Gastroesophageal sphincter (tissue), 4 donors: ENCODE measurements at regions not wholly inside any gene's neighbourhood (a gene's known extent, or its start where the extent isn't known, plus 50 kb on each side); places are given as distances from the start of the nearest gene placed in this dataset.

Source experiments
- ATAC-seq: fragments of 150-250 bp; one replicate; pipeline ENCODE4 v1.9.1; 2016; ENCODE audit warnings: mild to moderate bottlenecking, moderate library complexity
- H3K27ac ChIP-seq, 4 donors: fragments of 200-600 bp; sonication (generic) in 3 of 4; 1 replicate in 3 of 4; 2 replicates in 1 of 4; pipeline ENCODE4 v1.5.1; 2016 to 2019
- H3K27me3 ChIP-seq: fragments of 200-600 bp; sonication (generic); one replicate; pipeline ENCODE4 v1.5.1; 2019
- H3K36me3 ChIP-seq, 2 donors: fragments of 200-600 bp; sonication (generic); one replicate each; pipeline ENCODE4 v1.5.1; 2019; ENCODE audit warnings: control low read depth in 1 of 2
- H3K4me1 ChIP-seq, 3 donors: fragments of 200-600 bp; sonication (generic); 1 replicate in 2 of 3; 2 replicates in 1 of 3; pipeline ENCODE4 v1.5.1; 2016 to 2019; ENCODE audit warnings: control low read depth in 2 of 3
- H3K4me3 ChIP-seq, 2 donors: fragments of 200-600 bp; sonication (generic); one replicate each; pipeline ENCODE4 v1.5.1; 2019; ENCODE audit warnings: mild to moderate bottlenecking in 1 of 2, moderate library complexity in 1 of 2
- H3K9me3 ChIP-seq, 3 donors: fragments of 200-600 bp; sonication (generic); one replicate each; pipeline ENCODE4 v1.5.1; 2017 to 2019; ENCODE audit warnings: control low read depth in 2 of 3
- CTCF ChIP-seq, 4 experiments: fragments of 200-600 bp in 2 of 4; fragments of 450-650 bp in 2 of 4; sonication (generic) in 1 of 4; IDR thresholded peaks; one replicate each; pipeline ENCODE4 v1.5.1; 2017 to 2019; ENCODE audit warnings: antibody characterized with exemption in 4 of 4, mild to moderate bottlenecking in 2 of 4, moderate library complexity in 2 of 4
- EP300 ChIP-seq: sonication (generic); formaldehyde crosslinking; IDR thresholded peaks from one replicate; pipeline ENCODE4 v1.6.1; 2017; ENCODE audit warnings: antibody characterized with exemption, mild to moderate bottlenecking
- POLR2A ChIP-seq, 2 donors: fragments of 450-650 bp; IDR thresholded peaks; one replicate each; pipeline ENCODE4 v1.6.1; 2017; ENCODE audit warnings: antibody characterized with exemption in 2 of 2, mild to moderate bottlenecking in 2 of 2, moderate library complexity in 1 of 2
- POLR2AphosphoS5 ChIP-seq: sonication (generic); formaldehyde crosslinking; IDR thresholded peaks from one replicate; pipeline ENCODE4 v1.6.1; 2017; ENCODE audit warnings: antibody characterized with exemption
- WGBS, 2 donors: methylation state at CpG; one replicate each; pipeline ENCODE4 v1.1.5; 2018; ENCODE audit warnings: low coverage in 1 of 2; 5-methylcytosine and 5-hydroxymethylcytosine counted together

- Histone ChIP-seq H3K27ac (no peak overlapping the region), H3K36me3 (no peaks in the 10 kb centered on the region), H3K27me3 (no peaks in the 10 kb centered on the region), H3K4me1 (no peaks in the 10 kb centered on the region), H3K9me3 (no peaks in the 10 kb centered on the region), H3K4me3 (no peak overlapping the region)
- no peak for ATAC-seq
- no peak for TF ChIP-seq CTCF (IDR thresholded peaks at IDR 0.05)
- TF ChIP-seq POLR2A (IDR thresholded peaks at IDR 0.05): no peak
- TF ChIP-seq EP300: no peak
- TF ChIP-seq POLR2AphosphoS5: no peak
- 81% methylated on average over 2 of the region's 2 CpGs; no CpG with 5 or more reads in 1 of the 2 donors for WGBS, 2 donors
These were observed 154.3 kb upstream of the SALL1 start for GRCh38 chr16:51305337-51305736.

- no peak for TF ChIP-seq EP300
- no peak for TF ChIP-seq POLR2A (IDR thresholded peaks at IDR 0.05)
- no peak for TF ChIP-seq CTCF (IDR thresholded peaks at IDR 0.05)
- no peak for TF ChIP-seq POLR2AphosphoS5
- Histone ChIP-seq H3K36me3 (no peaks in the 10 kb centered on the region), H3K27ac (no peak overlapping the region), H3K27me3 (no peaks in the 10 kb centered on the region), H3K4me1 (no peaks in the 10 kb centered on the region), H3K4me3 (no peak overlapping the region), H3K9me3 (peaks cover 0 to 16% (median 0%) of the 10 kb centered on the region in 3 donors)
- no peak for ATAC-seq
- 42 to 78% methylated on average over 1 of the region's 1 CpG for WGBS, 2 donors
These were observed 151.0 kb upstream of the SALL1 start for GRCh38 chr16:51302042-51302441.

- peaks cover 0 to 16% (median 0%) of the 10 kb centered on the region in 3 donors for H3K9me3 ChIP-seq
- TF ChIP-seq CTCF (IDR thresholded peaks at IDR 0.05) (no peak), POLR2A (IDR thresholded peaks at IDR 0.05) (no peak), POLR2AphosphoS5 (no peak), EP300 (no peak)
These were observed 147.7 kb upstream of the SALL1 start for GRCh38 chr16:51298800-51299199.

GRCh38 chr16:51290442-51291285 lies 139.6 kb upstream of the SALL1 start:
- WGBS, 2 donors: 37 to 40% methylated on average over 4 of the region's 4 CpGs
- no peak for ATAC-seq
- TF ChIP-seq CTCF (IDR thresholded peaks at IDR 0.05) (no peak), EP300 (no peak), POLR2AphosphoS5 (no peak), POLR2A (IDR thresholded peaks at IDR 0.05) (no peak)

More at GRCh38 chr16:51298800-51299199, 147.7 kb upstream of the SALL1 start:
- Histone ChIP-seq H3K27me3 (no peaks in the 10 kb centered on the region), H3K4me1 (no peaks in the 10 kb centered on the region), H3K27ac (no peak overlapping the region), H3K36me3 (no peaks in the 10 kb centered on the region), H3K4me3 (no peak overlapping the region)
- no peak for ATAC-seq
- WGBS, 2 donors: 92 to 95% methylated on average over 1 of the region's 1 CpG

GRCh38 chr16:51289336-51289735 lies 138.3 kb upstream of the SALL1 start:
- H3K27ac ChIP-seq: no peak overlapping the region
- H3K4me1 ChIP-seq: no peaks in the 10 kb centered on the region
- H3K9me3 ChIP-seq: peaks cover 0 to 4% (median 0%) of the 10 kb centered on the region in 3 donors
- TF ChIP-seq POLR2AphosphoS5 (no peak), CTCF (IDR thresholded peaks at IDR 0.05) (no peak), EP300 (no peak), POLR2A (IDR thresholded peaks at IDR 0.05) (no peak)
- no peak for ATAC-seq
- H3K4me3 ChIP-seq: no peak overlapping the region
- H3K36me3 ChIP-seq: no peaks in the 10 kb centered on the region
- H3K27me3 ChIP-seq: no peaks in the 10 kb centered on the region
- WGBS, 2 donors: 24 to 32% methylated on average over 3 of the region's 3 CpGs

More at GRCh38 chr16:51290442-51291285, 139.6 kb upstream of the SALL1 start:
- Histone ChIP-seq H3K4me3 (no peak overlapping the region), H3K27me3 (no peaks in the 10 kb centered on the region), H3K9me3 (peaks cover 0 to 4% (median 0%) of the 10 kb centered on the region in 3 donors), H3K4me1 (no peaks in the 10 kb centered on the region), H3K27ac (no peak overlapping the region), H3K36me3 (no peaks in the 10 kb centered on the region)
